Gastrocnemius medialis (tissue), 4 donors: ENCODE measurements at regions not wholly inside any gene's neighbourhood (a gene's known extent, or its start where the extent isn't known, plus 50 kb on each side); places are given as distances from the start of the nearest gene placed in this dataset.

Source experiments
- ATAC-seq, 2 donors: fragments of 150-250 bp; one replicate each; pipeline ENCODE4 v1.9.1; 2016
- DNase-seq, 2 donors: peaks; one replicate each; pipeline ENCODE4 v3.0.0-alpha.2; 2019
- H3K27ac ChIP-seq, 4 donors: fragments of 200-600 bp; sonication (generic); 1 replicate in 1 of 4; 2 replicates in 3 of 4; pipeline ENCODE4 v1.5.1; 2016 to 2018; ENCODE audit warnings: mild to moderate bottlenecking in 2 of 4, moderate library complexity in 1 of 4
- H3K27me3 ChIP-seq, 3 donors: fragments of 200-600 bp; sonication (generic) in 2 of 3; 1 replicate in 1 of 3; 2 replicates in 2 of 3; pipeline versions ENCODE4 v1.5.1 to v1.6.0; 2016 to 2019; ENCODE audit warnings: mild to moderate bottlenecking in 1 of 3, moderate library complexity in 1 of 3
- H3K36me3 ChIP-seq, 2 donors: fragments of 200-600 bp; sonication (generic) in 1 of 2; one replicate each; pipeline ENCODE4 v1.5.1; 2017 to 2018
- H3K4me1 ChIP-seq, 2 donors: fragments of 200-600 bp; sonication (generic) in 1 of 2; one replicate each; pipeline ENCODE4 v1.5.1; 2016 to 2017; ENCODE audit warnings: mild to moderate bottlenecking in 2 of 2
- H3K4me3 ChIP-seq, 4 donors: fragments of 200-600 bp; sonication (generic) in 3 of 4; 1 replicate in 1 of 4; 2 replicates in 3 of 4; pipeline ENCODE4 v1.5.1; 2016 to 2019; ENCODE audit warnings: mild to moderate bottlenecking in 2 of 4
- H3K9me3 ChIP-seq, 3 donors: fragments of 200-600 bp; sonication (generic) in 2 of 3; 1 replicate in 1 of 3; 2 replicates in 2 of 3; pipeline ENCODE4 v1.5.1; 2016 to 2019
- POLR2A ChIP-seq, 2 donors: fragments of 450-650 bp; IDR thresholded peaks; one replicate each; pipeline ENCODE4 v1.6.1; 2017; ENCODE audit warnings: antibody characterized with exemption in 2 of 2, mild to moderate bottlenecking in 2 of 2, moderate library complexity in 2 of 2
- in situ Hi-C, 4 donors: fragments of 200-750 bp; cut with MboI; loops; one replicate each; pipeline versions ENCODE4 v1.15.0 to v1.8.0; 2017; ENCODE audit warnings: low sequenced_read_pairs in 4 of 4
- intact Hi-C: fragments of 100-400 bp; cut with DNase I; formaldehyde crosslinking; loops from one replicate; pipeline ENCODE4 v1.15.1; 2023; ENCODE audit warnings: low total_unique reads
- TF ChIP-seq, protein P1 (sequence below), 5 experiments: fragments of 450-650 bp in 3 of 5; fragments of 200-600 bp in 2 of 5; sonication (generic) in 2 of 5; IDR thresholded peaks in 4 of 5; conservative IDR thresholded peaks in 1 of 5; 1 replicate in 4 of 5; 2 replicates in 1 of 5; pipeline ENCODE4 v1.5.1; 2016 to 2019; ENCODE audit warnings: antibody characterized with exemption in 5 of 5, mild to moderate bottlenecking in 3 of 5, moderate library complexity in 3 of 5

DNA sequence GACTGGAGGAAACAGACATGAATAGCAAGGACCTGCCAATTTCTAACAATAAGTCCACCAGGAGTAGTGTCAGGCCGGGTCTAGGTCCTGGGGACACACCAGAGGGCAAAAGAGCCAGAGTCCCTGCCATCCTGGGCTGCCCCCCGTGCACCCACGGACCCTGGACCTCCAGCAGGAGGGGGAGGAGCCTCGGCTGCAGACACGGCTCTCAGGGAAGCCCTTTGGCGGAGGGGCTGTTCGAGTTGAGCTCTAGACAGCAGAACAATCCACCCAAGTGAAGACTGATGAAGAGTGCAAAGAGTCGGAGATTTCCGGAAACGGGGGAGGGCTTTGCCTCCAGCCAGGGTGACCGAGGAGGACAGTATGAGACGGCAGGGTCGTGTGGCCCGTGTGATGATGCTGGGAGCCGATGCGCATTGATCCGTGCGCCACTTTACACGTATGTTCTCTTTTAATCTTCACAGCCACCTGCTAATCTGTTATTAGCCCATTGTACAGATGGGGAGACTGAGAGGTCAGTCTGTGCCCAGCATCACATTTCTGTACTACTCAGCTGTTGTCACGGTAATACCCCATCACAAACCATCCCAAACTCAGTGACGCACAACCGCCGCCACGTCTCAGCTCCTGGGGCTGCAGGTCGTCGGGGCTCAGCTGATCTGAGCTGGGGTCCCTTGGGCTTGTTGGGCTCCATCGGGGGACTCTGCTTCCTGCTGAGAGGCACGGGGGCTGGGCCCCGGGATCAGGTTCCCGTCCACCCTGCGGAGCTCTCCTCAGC lies 502.0 kb downstream of the PREX1 start:
- H3K9me3 ChIP-seq: no peaks in the 10 kb centered on the region
- TF ChIP-seq, protein P1, sequence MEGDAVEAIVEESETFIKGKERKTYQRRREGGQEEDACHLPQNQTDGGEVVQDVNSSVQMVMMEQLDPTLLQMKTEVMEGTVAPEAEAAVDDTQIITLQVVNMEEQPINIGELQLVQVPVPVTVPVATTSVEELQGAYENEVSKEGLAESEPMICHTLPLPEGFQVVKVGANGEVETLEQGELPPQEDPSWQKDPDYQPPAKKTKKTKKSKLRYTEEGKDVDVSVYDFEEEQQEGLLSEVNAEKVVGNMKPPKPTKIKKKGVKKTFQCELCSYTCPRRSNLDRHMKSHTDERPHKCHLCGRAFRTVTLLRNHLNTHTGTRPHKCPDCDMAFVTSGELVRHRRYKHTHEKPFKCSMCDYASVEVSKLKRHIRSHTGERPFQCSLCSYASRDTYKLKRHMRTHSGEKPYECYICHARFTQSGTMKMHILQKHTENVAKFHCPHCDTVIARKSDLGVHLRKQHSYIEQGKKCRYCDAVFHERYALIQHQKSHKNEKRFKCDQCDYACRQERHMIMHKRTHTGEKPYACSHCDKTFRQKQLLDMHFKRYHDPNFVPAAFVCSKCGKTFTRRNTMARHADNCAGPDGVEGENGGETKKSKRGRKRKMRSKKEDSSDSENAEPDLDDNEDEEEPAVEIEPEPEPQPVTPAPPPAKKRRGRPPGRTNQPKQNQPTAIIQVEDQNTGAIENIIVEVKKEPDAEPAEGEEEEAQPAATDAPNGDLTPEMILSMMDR (IDR thresholded peaks at IDR 0.05 in 4 of 5, conservative IDR thresholded peaks at IDR 0.05 in 1 of 5): no peak
- TF ChIP-seq POLR2A (IDR thresholded peaks at IDR 0.05): no peak
- DNase-seq: no peak
- H3K36me3 ChIP-seq: no peaks in the 10 kb centered on the region
- peaks cover 3 to 9% of the 10 kb centered on the region in 2 donors for H3K4me1 ChIP-seq
- H3K27me3 ChIP-seq: no peaks in the 10 kb centered on the region
- no peak overlapping the region for H3K4me3 ChIP-seq
- H3K27ac ChIP-seq: no peak overlapping the region
- in situ Hi-C loops (no loop called here), intact Hi-C loops (no loop called here)
- ATAC-seq: no peak

DNA sequence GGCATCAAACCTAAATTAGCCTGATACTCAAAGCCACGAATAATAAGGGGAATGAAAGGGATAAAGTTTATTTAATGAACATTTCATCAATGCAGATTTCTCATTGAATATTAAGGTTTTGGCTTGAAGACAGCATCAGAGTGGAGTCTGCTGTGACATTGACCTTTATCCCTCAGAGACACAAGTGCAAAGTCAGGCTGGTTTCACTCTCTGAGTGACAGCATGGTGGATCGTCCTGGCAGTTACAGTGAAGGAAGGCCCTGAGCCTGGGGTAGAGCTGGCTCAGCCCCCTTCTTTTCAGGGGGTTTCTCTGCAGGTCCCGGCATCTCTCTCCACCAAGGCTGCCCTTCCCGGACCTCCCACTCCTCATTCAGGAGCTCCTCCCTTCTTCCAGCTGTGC lies 503.1 kb downstream of the PREX1 start:
- ATAC-seq: no peak
- Histone ChIP-seq H3K4me3 (no peak overlapping the region), H3K9me3 (no peaks in the 10 kb centered on the region), H3K36me3 (no peaks in the 10 kb centered on the region), H3K27ac (no peak overlapping the region), H3K4me1 (peaks cover 3 to 9% of the 10 kb centered on the region in 2 donors), H3K27me3 (no peaks in the 10 kb centered on the region)
- TF ChIP-seq, protein P1 (IDR thresholded peaks at IDR 0.05 in 4 of 5, conservative IDR thresholded peaks at IDR 0.05 in 1 of 5): no peak
- no peak for TF ChIP-seq POLR2A (IDR thresholded peaks at IDR 0.05)
- DNase-seq: no peak
- in situ Hi-C loops: loop anchor here in 1 of 4 donors (25.0 kb wide), 1 partner anchor 112 kb away; no protein-coding TSS in a partner anchor
- intact Hi-C loops: no loop called here

DNA sequence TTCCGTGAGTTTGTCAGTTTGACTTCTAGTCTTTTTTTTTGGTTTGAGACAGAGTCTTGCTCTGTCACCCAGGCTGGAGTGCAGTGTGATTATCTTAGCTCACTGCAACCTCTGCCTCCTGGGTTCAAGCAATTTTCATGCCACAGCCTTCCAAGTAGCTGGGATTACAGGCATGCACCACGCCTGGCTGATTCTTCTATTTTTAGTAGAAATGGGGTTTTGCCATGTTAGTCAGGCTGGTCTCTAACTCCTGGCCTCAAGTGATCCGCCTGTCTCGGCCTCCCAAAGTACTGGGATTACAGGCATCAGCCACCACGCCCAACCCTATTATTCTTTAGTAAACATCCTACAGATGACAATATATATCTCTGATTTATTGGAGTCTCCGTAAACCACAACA lies 506.5 kb downstream of the PREX1 start:
- H3K9me3 ChIP-seq: no peaks in the 10 kb centered on the region
- DNase-seq: no peak
- in situ Hi-C loops: loop anchor here in 1 of 4 donors (25.0 kb wide), 1 partner anchor 109 kb away; no protein-coding TSS in a partner anchor
- no peak overlapping the region for H3K27ac ChIP-seq
- H3K4me1 ChIP-seq: no peaks in the 10 kb centered on the region
- no peak for ATAC-seq
- no peak for TF ChIP-seq POLR2A (IDR thresholded peaks at IDR 0.05)
- TF ChIP-seq, protein P1 (IDR thresholded peaks at IDR 0.05 in 4 of 5, conservative IDR thresholded peaks at IDR 0.05 in 1 of 5): no peak
- H3K27me3 ChIP-seq: no peaks in the 10 kb centered on the region
- no peaks in the 10 kb centered on the region for H3K36me3 ChIP-seq
- intact Hi-C loops: no loop called here
- H3K4me3 ChIP-seq: no peak overlapping the region

DNA sequence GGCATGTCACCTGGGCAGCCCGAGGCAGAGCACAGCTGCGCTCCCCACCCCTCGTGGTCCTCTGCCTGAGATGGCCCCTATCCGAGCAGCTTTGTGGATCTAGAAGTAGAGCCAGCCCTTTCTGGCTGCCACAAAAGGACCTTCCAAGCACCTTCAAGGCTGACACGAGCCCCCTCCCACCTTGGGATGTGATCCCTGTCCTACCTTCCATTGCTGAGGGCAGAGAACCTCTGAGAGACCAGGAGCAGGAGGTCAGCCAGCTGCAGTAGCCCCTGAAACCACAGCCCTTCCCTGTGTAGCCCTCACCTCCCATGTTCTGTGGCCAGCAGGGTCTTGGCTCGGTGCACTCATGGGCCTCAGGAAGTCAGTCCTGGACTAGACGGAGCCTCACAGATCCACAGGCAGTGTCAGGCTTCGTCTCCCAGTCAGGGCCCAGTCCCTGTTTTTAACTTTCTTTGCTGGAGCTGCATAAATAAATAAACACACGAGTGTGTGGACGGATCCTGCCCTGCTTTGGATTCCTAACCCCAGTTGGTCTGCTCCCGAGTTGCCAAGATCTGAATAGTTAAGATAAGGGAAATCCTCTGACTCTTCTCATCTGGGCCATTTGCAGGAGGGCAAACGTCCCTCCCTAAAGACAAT lies 507.7 kb downstream of the PREX1 start:
- intact Hi-C loops (no loop called here), in situ Hi-C loops (loop anchor here in 1 of 4 donors (25.0 kb wide), 1 partner anchor 108 kb away; no protein-coding TSS in a partner anchor)
- DNase-seq (no peak), ATAC-seq (no peak)
- TF ChIP-seq POLR2A (IDR thresholded peaks at IDR 0.05): no peak
- TF ChIP-seq, protein P1 (IDR thresholded peaks at IDR 0.05 in 4 of 5, conservative IDR thresholded peaks at IDR 0.05 in 1 of 5): no peak
- H3K4me1 ChIP-seq: no peaks in the 10 kb centered on the region
- no peaks in the 10 kb centered on the region for H3K36me3 ChIP-seq
- no peak overlapping the region for H3K4me3 ChIP-seq
- no peaks in the 10 kb centered on the region for H3K9me3 ChIP-seq
- H3K27ac ChIP-seq: no peak overlapping the region
- H3K27me3 ChIP-seq: no peaks in the 10 kb centered on the region
